ENCODE measurements at regions not wholly inside any gene's neighbourhood (a gene's known extent, or its start where the extent isn't known, plus 50 kb on each side); places are given as distances from the start of the nearest gene placed in this dataset.

DNA sequence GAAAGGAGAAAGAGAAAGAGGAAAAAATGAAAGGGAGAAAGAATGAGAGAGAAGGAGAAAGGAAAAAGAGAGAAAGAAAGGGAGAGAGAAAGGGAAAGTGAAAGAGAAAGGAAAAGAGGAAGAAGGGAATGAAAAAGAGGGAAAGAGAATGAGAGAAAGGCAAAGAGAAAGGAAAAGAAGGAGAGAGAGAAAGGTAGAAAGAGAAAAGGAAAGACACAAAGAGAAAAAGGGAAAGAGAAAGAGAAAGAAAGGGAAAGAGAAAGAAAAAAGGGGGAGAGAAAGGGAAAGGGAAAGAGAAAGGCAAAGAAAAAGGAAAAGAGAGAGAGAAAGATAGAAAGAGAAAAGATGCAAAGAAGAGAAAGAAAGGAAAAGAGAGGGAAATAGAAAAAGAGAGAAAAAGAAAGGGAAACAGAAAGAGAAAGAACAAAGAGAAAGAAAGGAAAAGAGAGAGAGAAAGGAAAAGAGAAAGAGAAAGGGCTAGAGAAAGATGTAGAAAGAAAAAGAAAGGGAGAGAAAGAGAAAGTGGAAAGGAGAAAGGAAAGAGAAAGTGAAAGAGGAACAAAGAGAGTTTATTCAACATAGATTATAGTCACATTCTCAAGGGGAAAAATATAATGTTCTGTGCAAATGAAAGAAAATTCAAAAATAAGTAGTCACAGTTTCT is 165.2 kb downstream of the TMEM38B start:
- H3K4me1 ChIP-seq (ENCODE audit: control insufficient read depth, extremely low read depth, insufficient read depth, low read length): peaks cover 6% of the 10 kb centered on the region
- no peak for DNase-seq (ENCODE audit: low read depth, low spot score)
- no peak overlapping the region for H3K4me2 ChIP-seq (ENCODE audit: control insufficient read depth, extremely low read depth, insufficient read depth, low read depth, low read length)
- no peaks in the 10 kb centered on the region for H3K79me2 ChIP-seq (ENCODE audit: control insufficient read depth, insufficient read depth, low read length)
- H3K9me3 ChIP-seq (ENCODE audit: control insufficient read depth, low read depth, low read length): no peaks in the 10 kb centered on the region
- no peak overlapping the region for H3K9ac ChIP-seq (ENCODE audit: control insufficient read depth, extremely low read depth, insufficient read depth, low read length)
- H3K4me3 ChIP-seq (ENCODE audit: control insufficient read depth in 2 of 3, extremely low read depth in 1 of 3, insufficient read depth in 2 of 3, low read depth in 1 of 3, low read length in 3 of 3): no peak overlapping the region
- no peaks in the 10 kb centered on the region for H3K36me3 ChIP-seq (ENCODE audit: control insufficient read depth in 2 of 2, extremely low read depth in 1 of 2, insufficient read depth in 2 of 2, low read length in 2 of 2)
- H3K9me1 ChIP-seq (ENCODE audit: control insufficient read depth, extremely low read depth, insufficient read depth, low read length): no peaks in the 10 kb centered on the region
- dilution Hi-C loops (cut with MboI; ENCODE audit: extremely low pct_ligation_motif_present, low sequenced_read_pairs): no loop called here
- no peak for TF ChIP-seq EZH2 (IDR thresholded peaks at IDR 0.05; ENCODE audit: low read length)
- TF ChIP-seq, protein P1, sequence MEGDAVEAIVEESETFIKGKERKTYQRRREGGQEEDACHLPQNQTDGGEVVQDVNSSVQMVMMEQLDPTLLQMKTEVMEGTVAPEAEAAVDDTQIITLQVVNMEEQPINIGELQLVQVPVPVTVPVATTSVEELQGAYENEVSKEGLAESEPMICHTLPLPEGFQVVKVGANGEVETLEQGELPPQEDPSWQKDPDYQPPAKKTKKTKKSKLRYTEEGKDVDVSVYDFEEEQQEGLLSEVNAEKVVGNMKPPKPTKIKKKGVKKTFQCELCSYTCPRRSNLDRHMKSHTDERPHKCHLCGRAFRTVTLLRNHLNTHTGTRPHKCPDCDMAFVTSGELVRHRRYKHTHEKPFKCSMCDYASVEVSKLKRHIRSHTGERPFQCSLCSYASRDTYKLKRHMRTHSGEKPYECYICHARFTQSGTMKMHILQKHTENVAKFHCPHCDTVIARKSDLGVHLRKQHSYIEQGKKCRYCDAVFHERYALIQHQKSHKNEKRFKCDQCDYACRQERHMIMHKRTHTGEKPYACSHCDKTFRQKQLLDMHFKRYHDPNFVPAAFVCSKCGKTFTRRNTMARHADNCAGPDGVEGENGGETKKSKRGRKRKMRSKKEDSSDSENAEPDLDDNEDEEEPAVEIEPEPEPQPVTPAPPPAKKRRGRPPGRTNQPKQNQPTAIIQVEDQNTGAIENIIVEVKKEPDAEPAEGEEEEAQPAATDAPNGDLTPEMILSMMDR (optimal IDR thresholded peaks at IDR 0.05 in 1 of 3, IDR thresholded peaks at IDR 0.05 in 1 of 3, conservative IDR thresholded peaks at IDR 0.05 in 1 of 3; ENCODE audit: extremely low read depth in 1 of 3, insufficient read depth in 2 of 3, low read length in 3 of 3): no peak
- H3K27ac ChIP-seq (ENCODE audit: control insufficient read depth, insufficient read depth, low read length): no peak overlapping the region
- H3K27me3 ChIP-seq (ENCODE audit: control insufficient read depth, extremely low read depth, insufficient read depth, low read length): no peaks in the 10 kb centered on the region
- no peaks in the 10 kb centered on the region for H4K20me1 ChIP-seq (ENCODE audit: control insufficient read depth, extremely low read depth, insufficient read depth, low read length)
- FAIRE-seq: no peak
- no peak overlapping the region for H2AFZ ChIP-seq (ENCODE audit: control insufficient read depth, low read length)

DNA sequence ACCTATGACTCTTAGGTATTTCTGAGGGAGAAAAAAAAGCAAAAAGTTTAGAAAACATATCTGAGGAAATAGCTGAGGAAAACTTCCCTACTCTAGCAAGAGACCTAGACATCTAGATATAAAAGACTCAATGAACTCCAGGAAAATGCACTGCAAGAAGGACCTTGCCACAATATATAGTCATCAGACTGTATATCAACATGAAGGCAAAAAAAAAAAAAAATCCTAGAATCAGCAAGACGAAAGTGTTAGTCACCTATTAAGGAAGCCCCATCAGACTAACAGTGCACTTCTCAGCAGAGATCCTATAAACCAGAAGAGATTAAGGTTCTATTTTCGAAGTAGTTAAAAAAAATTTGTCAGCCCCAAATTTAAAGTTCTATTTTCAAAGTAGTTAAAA is 166.2 kb downstream of the TMEM38B start:
- TF ChIP-seq, protein P1 (optimal IDR thresholded peaks at IDR 0.05 in 1 of 3, IDR thresholded peaks at IDR 0.05 in 1 of 3, conservative IDR thresholded peaks at IDR 0.05 in 1 of 3; ENCODE audit: extremely low read depth in 1 of 3, insufficient read depth in 2 of 3, low read length in 3 of 3): no peak
- no peak for TF ChIP-seq EZH2 (IDR thresholded peaks at IDR 0.05; ENCODE audit: low read length)
- Histone ChIP-seq H3K79me2 (ENCODE audit: control insufficient read depth, insufficient read depth, low read length) (no peaks in the 10 kb centered on the region), H3K4me2 (ENCODE audit: control insufficient read depth, extremely low read depth, insufficient read depth, low read depth, low read length) (no peak overlapping the region), H3K9ac (ENCODE audit: control insufficient read depth, extremely low read depth, insufficient read depth, low read length) (no peak overlapping the region), H2AFZ (ENCODE audit: control insufficient read depth, low read length) (no peak overlapping the region), H4K20me1 (ENCODE audit: control insufficient read depth, extremely low read depth, insufficient read depth, low read length) (no peaks in the 10 kb centered on the region), H3K9me1 (ENCODE audit: control insufficient read depth, extremely low read depth, insufficient read depth, low read length) (no peaks in the 10 kb centered on the region), H3K9me3 (ENCODE audit: control insufficient read depth, low read depth, low read length) (no peaks in the 10 kb centered on the region), H3K27me3 (ENCODE audit: control insufficient read depth, extremely low read depth, insufficient read depth, low read length) (no peaks in the 10 kb centered on the region), H3K27ac (ENCODE audit: control insufficient read depth, insufficient read depth, low read length) (no peak overlapping the region), H3K4me3 (ENCODE audit: control insufficient read depth in 2 of 3, extremely low read depth in 1 of 3, insufficient read depth in 2 of 3, low read depth in 1 of 3, low read length in 3 of 3) (no peak overlapping the region), H3K4me1 (ENCODE audit: control insufficient read depth, extremely low read depth, insufficient read depth, low read length) (peaks cover 10% of the 10 kb centered on the region), H3K36me3 (ENCODE audit: control insufficient read depth in 2 of 2, extremely low read depth in 1 of 2, insufficient read depth in 2 of 2, low read length in 2 of 2) (no peaks in the 10 kb centered on the region)
- FAIRE-seq (no peak), DNase-seq (ENCODE audit: low read depth, low spot score) (no peak)
- dilution Hi-C loops (cut with MboI; ENCODE audit: extremely low pct_ligation_motif_present, low sequenced_read_pairs): no loop called here
